ENCODE measurements at regions not wholly inside any gene's neighbourhood (a gene's known extent, or its start where the extent isn't known, plus 50 kb on each side); places are given as distances from the start of the nearest gene placed in this dataset.

DNA sequence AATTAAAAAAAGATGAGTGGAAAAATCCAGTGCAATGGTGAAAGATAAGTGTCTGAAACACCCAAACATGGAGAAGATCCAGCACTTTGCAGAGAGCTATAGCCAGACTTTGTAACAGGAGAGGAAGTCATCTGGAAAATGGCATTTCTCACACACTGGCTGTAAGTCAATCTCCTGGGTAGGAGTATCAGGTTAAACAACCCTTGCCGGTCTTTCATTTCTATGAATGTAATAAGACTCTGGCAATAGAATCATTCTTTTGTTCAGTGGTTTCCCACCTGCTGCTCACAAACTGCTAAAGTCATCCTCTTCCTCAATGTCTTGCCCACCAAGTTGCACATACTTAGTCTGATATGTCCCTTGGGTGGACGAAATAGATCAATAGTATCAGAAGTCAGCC, 94.0 kb upstream of the ATP8A1 start:
- TF ChIP-seq, protein P1, sequence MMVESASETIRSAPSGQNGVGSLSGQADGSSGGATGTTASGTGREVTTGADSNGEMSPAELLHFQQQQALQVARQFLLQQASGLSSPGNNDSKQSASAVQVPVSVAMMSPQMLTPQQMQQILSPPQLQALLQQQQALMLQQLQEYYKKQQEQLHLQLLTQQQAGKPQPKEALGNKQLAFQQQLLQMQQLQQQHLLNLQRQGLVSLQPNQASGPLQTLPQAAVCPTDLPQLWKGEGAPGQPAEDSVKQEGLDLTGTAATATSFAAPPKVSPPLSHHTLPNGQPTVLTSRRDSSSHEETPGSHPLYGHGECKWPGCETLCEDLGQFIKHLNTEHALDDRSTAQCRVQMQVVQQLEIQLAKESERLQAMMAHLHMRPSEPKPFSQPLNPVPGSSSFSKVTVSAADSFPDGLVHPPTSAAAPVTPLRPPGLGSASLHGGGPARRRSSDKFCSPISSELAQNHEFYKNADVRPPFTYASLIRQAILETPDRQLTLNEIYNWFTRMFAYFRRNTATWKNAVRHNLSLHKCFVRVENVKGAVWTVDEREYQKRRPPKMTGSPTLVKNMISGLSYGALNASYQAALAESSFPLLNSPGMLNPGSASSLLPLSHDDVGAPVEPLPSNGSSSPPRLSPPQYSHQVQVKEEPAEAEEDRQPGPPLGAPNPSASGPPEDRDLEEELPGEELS (CRISPR knock-in tag; IDR thresholded peaks at IDR 0.05) = no peak
- TF ChIP-seq, protein P2, sequence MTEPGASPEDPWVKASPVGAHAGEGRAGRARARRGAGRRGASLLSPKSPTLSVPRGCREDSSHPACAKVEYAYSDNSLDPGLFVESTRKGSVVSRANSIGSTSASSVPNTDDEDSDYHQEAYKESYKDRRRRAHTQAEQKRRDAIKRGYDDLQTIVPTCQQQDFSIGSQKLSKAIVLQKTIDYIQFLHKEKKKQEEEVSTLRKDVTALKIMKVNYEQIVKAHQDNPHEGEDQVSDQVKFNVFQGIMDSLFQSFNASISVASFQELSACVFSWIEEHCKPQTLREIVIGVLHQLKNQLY (CRISPR knock-in tag; IDR thresholded peaks at IDR 0.05) = no peak
- TF ChIP-seq ZNF396 (CRISPR knock-in tag; IDR thresholded peaks at IDR 0.05; ENCODE audit: borderline replicate concordance) (no peak), EMX1 (CRISPR knock-in tag; IDR thresholded peaks at IDR 0.05) (no peak), ZNF219 (CRISPR knock-in tag; IDR thresholded peaks at IDR 0.05; ENCODE audit: borderline replicate concordance) (no peak)
- TF ChIP-seq, protein P3, sequence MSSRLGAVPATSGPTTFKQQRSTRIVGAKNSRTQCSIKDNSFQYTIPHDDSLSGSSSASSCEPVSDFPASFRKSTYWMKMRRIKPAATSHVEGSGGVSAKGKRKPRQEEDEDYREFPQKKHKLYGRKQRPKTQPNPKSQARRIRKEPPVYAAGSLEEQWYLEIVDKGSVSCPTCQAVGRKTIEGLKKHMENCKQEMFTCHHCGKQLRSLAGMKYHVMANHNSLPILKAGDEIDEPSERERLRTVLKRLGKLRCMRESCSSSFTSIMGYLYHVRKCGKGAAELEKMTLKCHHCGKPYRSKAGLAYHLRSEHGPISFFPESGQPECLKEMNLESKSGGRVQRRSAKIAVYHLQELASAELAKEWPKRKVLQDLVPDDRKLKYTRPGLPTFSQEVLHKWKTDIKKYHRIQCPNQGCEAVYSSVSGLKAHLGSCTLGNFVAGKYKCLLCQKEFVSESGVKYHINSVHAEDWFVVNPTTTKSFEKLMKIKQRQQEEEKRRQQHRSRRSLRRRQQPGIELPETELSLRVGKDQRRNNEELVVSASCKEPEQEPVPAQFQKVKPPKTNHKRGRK (CRISPR knock-in tag; IDR thresholded peaks at IDR 0.05; ENCODE audit: borderline replicate concordance) = no peak
- TF ChIP-seq, protein P4, sequence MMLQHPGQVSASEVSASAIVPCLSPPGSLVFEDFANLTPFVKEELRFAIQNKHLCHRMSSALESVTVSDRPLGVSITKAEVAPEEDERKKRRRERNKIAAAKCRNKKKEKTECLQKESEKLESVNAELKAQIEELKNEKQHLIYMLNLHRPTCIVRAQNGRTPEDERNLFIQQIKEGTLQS (CRISPR knock-in tag; conservative IDR thresholded peaks at IDR 0.05) = no peak
- DNase-seq (ENCODE audit: low spot score) (no peak), ATAC-seq (no peak)
- H3K27ac Mint-ChIP-seq = no peak overlapping the region
- H3K4me1 Mint-ChIP-seq = peaks cover 6% of the 10 kb centered on the region
- no peaks in the 10 kb centered on the region for H3K36me3 Mint-ChIP-seq
- ChIA-PET POLR2A (no interaction called here), CTCF (interaction anchor here (2.7 kb wide), 1 partner anchor 182 kb away, joined by 12 read pairs; no protein-coding TSS in a partner anchor)
- H3K9me3 Mint-ChIP-seq = peaks cover 10% of the 10 kb centered on the region
- H3K27me3 Mint-ChIP-seq (ENCODE audit: low read depth) = no peaks in the 10 kb centered on the region
- H3K4me3 Mint-ChIP-seq = no peak overlapping the region

DNA sequence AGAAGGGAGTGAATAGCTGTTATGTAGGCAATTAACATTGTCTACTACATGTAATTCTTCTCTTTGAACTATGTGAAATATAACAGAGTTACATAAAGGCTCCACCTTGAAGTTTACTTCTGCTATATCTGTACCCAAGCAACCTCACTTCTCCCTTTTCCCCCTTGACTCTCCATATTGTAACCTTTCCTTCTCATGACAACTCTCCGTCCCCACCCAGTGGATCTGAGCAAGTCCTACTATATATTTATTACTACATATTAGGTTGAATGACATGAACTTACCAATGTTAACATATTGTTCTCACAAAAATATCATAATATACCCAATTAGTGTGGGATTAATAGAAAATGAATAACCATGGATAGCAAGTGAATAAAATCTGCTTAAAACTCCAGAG, 93.2 kb upstream of the ATP8A1 start:
- Mint-ChIP-seq H3K4me3 (no peak overlapping the region), H3K36me3 (peaks cover 4% of the 10 kb centered on the region; the same call in 1 of the 2 replicates), H3K4me1 (peaks cover 6% of the 10 kb centered on the region), H3K9me3 (peaks cover 18% of the 10 kb centered on the region), H3K27me3 (ENCODE audit: low read depth) (no peaks in the 10 kb centered on the region; the same call in 1 of the 2 replicates), H3K27ac (no peak overlapping the region)
- POLR2A ChIA-PET = no interaction called here
- TF ChIP-seq ZNF671 (CRISPR knock-in tag; IDR thresholded peaks at IDR 0.05) (no peak), TEAD4 (CRISPR knock-in tag; IDR thresholded peaks at IDR 0.05) (no peak), JUN (CRISPR knock-in tag; IDR thresholded peaks at IDR 0.05) (no peak), TEAD1 (CRISPR knock-in tag; IDR thresholded peaks at IDR 0.05) (no peak)
- TF ChIP-seq, protein P5, sequence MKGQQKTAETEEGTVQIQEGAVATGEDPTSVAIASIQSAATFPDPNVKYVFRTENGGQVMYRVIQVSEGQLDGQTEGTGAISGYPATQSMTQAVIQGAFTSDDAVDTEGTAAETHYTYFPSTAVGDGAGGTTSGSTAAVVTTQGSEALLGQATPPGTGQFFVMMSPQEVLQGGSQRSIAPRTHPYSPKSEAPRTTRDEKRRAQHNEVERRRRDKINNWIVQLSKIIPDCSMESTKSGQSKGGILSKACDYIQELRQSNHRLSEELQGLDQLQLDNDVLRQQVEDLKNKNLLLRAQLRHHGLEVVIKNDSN (CRISPR knock-in tag; IDR thresholded peaks at IDR 0.05) = no peak
- TF ChIP-seq, protein P6, sequence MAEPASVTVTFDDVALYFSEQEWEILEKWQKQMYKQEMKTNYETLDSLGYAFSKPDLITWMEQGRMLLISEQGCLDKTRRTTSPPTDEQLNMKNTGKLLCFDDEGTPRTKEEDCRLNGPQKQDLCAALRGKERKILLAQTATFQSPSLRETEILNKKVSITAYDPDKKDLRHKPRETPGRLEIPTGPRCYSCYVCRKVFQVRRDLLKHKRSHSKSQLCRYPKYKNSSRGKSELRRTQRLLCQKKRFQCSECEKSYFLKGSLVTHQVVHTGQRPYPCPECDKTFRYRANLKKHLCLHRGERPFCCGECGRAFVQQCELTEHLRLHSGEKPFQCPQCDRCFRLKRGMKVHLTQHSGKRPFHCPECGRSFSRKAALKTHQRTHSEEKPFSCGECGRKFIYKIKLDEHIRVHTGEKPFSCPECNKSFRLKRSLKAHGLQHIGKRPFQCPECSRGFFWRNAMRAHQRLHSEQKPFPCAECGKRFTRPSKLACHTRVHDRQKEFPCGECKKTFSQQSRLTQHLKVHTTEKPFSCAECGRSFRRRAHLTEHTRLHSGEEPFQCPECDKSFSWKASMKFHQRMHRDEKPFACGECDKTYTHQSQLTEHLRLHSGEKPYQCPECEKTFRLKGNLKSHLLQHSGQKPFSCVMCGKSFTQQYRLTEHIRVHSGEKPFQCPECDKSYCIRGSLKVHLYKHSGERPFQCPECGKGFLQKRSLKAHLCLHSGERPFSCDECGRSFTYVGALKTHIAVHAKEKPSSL (CRISPR knock-in tag; conservative IDR thresholded peaks at IDR 0.05) = no peak
- TF ChIP-seq, protein P7, sequence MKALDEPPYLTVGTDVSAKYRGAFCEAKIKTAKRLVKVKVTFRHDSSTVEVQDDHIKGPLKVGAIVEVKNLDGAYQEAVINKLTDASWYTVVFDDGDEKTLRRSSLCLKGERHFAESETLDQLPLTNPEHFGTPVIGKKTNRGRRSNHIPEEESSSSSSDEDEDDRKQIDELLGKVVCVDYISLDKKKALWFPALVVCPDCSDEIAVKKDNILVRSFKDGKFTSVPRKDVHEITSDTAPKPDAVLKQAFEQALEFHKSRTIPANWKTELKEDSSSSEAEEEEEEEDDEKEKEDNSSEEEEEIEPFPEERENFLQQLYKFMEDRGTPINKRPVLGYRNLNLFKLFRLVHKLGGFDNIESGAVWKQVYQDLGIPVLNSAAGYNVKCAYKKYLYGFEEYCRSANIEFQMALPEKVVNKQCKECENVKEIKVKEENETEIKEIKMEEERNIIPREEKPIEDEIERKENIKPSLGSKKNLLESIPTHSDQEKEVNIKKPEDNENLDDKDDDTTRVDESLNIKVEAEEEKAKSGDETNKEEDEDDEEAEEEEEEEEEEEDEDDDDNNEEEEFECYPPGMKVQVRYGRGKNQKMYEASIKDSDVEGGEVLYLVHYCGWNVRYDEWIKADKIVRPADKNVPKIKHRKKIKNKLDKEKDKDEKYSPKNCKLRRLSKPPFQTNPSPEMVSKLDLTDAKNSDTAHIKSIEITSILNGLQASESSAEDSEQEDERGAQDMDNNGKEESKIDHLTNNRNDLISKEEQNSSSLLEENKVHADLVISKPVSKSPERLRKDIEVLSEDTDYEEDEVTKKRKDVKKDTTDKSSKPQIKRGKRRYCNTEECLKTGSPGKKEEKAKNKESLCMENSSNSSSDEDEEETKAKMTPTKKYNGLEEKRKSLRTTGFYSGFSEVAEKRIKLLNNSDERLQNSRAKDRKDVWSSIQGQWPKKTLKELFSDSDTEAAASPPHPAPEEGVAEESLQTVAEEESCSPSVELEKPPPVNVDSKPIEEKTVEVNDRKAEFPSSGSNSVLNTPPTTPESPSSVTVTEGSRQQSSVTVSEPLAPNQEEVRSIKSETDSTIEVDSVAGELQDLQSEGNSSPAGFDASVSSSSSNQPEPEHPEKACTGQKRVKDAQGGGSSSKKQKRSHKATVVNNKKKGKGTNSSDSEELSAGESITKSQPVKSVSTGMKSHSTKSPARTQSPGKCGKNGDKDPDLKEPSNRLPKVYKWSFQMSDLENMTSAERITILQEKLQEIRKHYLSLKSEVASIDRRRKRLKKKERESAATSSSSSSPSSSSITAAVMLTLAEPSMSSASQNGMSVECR (CRISPR knock-in tag; IDR thresholded peaks at IDR 0.05; ENCODE audit: borderline replicate concordance) = no peak
- CTCF ChIA-PET = interaction anchor here (0.6 to 2.7 kb wide), 3 partner anchors 93 to 201 kb away, joined by 3 to 12 read pairs (median 3); partner anchors contain the start of gene ATP8A1
- DNase-seq (ENCODE audit: low spot score) (no peak), ATAC-seq (peak; percentile 56)

Measured in WTC11 (cell line).